VCaP (cell line): ENCODE measurements at regions not wholly inside any gene's neighbourhood (a gene's known extent, or its start where the extent isn't known, plus 50 kb on each side); places are given as distances from the start of the nearest gene placed in this dataset.

Experiments used
- H3K27ac ChIP-seq: fragments of 450-650 bp; 2 replicates; pipeline ENCODE4 v1.5.1; 2017
- TF ChIP-seq, protein P1 (sequence below): fragments of 450-650 bp; conservative IDR thresholded peaks from 2 replicates; pipeline ENCODE4 v1.5.1; 2017; ENCODE audit warnings: mild to moderate bottlenecking, moderate library complexity

DNA sequence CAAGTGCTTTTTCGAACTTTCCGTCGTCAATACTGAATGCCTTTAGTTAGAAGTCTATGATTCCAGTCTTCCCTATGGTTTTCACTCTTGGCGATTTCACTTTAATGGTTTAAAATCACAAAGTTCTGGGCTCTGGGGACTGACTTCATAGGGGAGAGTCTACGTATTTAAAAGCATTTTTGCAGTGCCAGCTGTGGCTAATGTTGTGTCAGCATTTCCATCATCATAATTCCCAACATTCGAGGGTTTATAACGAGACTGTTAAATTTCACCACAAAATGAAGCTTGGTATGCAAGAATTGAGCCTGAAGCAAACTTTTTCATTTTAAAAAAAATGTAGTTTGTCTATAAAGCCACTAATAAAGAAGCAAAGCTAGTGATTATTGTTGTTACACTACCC, 242.7 kb downstream of the SOX4 start:
- TF ChIP-seq, protein P1, sequence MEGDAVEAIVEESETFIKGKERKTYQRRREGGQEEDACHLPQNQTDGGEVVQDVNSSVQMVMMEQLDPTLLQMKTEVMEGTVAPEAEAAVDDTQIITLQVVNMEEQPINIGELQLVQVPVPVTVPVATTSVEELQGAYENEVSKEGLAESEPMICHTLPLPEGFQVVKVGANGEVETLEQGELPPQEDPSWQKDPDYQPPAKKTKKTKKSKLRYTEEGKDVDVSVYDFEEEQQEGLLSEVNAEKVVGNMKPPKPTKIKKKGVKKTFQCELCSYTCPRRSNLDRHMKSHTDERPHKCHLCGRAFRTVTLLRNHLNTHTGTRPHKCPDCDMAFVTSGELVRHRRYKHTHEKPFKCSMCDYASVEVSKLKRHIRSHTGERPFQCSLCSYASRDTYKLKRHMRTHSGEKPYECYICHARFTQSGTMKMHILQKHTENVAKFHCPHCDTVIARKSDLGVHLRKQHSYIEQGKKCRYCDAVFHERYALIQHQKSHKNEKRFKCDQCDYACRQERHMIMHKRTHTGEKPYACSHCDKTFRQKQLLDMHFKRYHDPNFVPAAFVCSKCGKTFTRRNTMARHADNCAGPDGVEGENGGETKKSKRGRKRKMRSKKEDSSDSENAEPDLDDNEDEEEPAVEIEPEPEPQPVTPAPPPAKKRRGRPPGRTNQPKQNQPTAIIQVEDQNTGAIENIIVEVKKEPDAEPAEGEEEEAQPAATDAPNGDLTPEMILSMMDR = no peak
- no peak overlapping the region for H3K27ac ChIP-seq

DNA sequence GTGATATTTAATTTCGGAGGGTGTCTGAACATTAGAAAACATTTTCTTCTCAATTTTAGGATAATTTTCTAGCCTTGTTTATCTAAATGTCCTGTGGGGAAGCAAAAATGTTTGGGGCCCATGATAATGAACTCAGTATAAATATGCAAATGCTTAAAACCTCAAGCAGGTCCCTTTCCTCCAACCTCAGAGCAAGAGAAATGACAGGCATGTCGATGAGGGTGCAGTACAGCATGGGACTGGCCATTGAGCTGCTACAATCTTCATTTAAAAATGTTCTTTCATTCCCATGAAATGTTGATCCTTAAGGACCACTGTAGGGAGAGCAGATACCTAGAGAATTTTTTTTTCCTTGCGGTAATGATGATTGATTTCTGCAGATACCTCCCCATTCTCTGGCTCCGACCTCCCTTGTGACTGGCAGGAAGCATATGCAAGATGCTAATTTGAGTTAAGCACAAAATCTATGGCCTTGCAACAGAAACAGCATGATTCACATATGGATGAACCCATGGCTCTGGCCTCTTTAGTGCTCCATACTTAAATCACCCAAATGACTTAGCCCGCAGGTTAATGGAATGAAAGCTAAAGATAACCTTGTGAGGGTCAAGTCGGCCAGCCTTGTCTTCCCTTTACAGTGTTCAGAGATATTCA, 243.3 kb downstream of the SOX4 start:
- TF ChIP-seq, protein P1 = no peak
- no peak overlapping the region for H3K27ac ChIP-seq

DNA sequence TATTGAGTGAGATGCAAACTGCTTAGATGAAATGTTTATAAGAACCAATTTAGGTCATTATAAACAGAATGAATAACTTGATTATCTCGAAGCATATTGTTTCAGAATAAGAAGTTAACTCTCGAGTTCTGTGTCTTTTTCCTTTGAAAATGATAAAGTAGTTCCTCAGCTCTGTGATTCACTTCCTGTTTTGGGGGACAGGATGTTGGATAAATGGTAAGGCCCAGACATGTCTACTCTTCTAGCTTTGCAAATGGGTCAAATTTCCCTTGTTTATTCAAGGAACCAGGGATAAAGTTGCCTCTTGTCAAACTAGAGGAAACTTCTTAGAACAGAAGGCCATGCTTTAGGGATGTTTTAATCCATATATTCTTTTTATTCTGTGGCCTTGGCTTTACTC, 246.9 kb downstream of the SOX4 start:
- TF ChIP-seq, protein P1 = no peak
- H3K27ac ChIP-seq = no peak overlapping the region

DNA sequence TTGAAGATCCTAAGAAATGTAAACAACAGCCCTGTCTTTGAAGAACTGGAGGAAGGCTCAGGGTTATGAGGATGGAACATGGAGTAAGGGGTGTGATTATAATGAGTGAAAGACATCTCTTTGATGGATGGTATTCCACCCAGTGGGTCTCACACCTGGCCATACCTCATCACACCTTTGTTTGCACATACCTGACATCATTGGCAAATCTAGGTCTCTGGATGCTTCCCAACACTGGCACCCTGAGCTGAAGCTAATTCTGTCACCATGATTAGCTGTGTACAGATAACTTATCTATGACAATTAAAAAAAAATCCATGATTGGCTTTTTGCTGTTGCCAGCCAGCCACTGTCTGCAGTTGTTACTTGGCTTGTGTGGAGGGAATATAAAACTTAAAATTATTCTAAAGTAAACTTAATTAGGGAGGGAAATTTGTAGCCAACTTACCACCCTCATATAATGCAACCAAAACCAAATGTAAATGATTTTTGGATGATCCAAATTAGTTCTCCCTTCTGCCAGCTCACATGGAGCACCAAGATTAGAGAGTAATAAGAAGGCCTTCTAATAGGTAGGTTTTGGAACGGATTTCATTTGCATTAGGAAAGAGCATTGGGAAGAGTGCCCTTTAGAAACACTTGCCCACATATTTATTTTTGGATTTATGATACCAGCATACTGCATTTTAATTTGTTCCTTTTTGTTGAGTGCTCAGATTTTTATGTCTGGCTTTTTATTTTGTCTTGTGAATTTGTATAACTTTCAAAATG, 249.5 kb downstream of the SOX4 start:
- TF ChIP-seq, protein P1 = no peak
- no peak overlapping the region for H3K27ac ChIP-seq

DNA sequence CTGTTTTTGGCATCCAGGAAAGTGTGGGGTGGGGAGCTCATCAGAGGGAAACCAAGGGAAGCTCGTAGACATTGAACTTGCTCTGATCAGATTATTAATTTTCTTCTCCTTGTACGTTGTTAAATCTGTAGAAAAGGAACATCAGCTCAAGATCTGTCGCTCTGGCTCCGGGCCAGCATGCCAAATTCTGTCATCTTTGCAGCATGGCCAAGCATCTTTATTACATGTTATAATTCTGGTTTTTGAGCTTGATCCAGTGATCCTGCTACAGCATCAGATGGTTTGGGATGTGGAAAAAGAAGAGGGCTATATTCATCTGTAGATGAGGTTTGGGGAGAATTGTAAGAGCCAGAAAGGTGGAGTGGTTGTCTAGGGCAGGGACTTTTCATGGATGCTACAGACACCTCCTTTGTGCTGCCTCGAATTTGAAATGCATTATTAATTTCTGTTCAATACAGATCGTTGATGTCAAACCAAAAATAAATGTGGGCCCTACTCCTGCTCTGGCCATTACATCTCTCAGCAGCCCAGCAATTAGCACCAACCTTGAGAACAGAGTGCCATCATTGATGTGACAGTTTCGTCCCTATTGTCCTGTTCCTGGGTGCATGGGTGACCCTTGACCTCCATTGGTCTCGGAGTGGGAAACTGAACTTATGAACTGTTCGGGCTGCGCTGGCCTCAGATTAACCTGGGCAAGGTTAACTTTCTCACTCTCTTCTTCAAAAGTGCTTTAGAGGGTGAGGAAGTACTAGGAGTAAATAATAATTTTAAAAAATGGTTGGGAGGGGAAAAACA, 250.8 kb downstream of the SOX4 start:
- TF ChIP-seq, protein P1 = no peak
- H3K27ac ChIP-seq = no peak overlapping the region

DNA sequence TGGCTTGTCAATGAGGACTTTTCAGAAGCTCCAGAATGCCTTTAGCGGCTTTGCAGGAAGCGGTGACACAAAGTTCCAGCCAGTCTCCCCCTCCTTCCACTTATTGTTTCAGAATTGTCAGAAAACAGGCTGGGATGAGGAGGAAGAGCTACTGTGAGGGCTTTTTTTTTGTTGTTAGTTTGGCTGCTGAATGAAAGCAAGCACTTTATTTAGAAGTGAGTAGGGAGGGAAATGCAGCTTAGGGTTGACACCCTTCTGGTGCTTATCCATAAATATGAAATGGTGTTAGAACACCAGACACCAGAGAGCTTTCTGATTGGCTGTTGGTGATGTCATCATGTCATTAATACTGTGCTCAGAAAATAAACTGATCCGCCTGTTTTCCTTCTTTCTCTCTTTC, 251.5 kb downstream of the SOX4 start:
- no peak overlapping the region for H3K27ac ChIP-seq
- TF ChIP-seq, protein P1 = no peak
